SU-DHL-6 (cell line): ENCODE measurements at regions not wholly inside any gene's neighbourhood (a gene's known extent, or its start where the extent isn't known, plus 50 kb on each side); places are given as distances from the start of the nearest gene placed in this dataset.

Source experiments
- EZH2phosphoT487 ChIP-seq: fragments of 200-600 bp; sonication (generic), shearing (Covaris generic); conservative IDR thresholded peaks from 2 replicates; pipeline ENCODE4 v1.6.1; 2018; ENCODE audit warnings: mild to moderate bottlenecking, antibody characterized with exemption, low read length, moderate library complexity, mixed read lengths
- TF ChIP-seq, protein P1 (sequence below): fragments of 200-600 bp; sonication (generic); IDR thresholded peaks from one replicate; pipeline ENCODE4 v1.5.1; 2017; ENCODE audit warnings: antibody characterized with exemption, mild to moderate bottlenecking, low read length, moderate library complexity; ENCODE audit not compliant: insufficient read depth, poor library complexity, severe bottlenecking

DNA sequence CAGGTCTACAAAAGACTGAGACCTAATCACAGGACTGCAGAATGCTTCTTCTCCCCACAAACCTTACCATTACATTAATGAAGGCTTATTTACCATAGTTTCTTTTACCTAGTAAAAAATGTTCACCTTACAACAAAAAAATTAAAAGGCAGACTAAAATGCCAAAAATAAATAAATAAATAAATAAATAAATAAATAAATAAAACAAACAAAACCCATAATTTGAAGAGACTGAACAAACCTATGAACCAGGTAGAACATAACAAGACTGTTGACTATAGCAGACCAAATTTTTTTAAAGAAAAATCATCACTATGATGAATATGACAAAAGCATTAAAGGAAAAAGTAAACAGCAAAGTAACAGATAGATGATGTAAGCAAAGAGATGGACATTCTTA, 946.3 kb downstream of the EPHA7 start:
- TF ChIP-seq, protein P1, sequence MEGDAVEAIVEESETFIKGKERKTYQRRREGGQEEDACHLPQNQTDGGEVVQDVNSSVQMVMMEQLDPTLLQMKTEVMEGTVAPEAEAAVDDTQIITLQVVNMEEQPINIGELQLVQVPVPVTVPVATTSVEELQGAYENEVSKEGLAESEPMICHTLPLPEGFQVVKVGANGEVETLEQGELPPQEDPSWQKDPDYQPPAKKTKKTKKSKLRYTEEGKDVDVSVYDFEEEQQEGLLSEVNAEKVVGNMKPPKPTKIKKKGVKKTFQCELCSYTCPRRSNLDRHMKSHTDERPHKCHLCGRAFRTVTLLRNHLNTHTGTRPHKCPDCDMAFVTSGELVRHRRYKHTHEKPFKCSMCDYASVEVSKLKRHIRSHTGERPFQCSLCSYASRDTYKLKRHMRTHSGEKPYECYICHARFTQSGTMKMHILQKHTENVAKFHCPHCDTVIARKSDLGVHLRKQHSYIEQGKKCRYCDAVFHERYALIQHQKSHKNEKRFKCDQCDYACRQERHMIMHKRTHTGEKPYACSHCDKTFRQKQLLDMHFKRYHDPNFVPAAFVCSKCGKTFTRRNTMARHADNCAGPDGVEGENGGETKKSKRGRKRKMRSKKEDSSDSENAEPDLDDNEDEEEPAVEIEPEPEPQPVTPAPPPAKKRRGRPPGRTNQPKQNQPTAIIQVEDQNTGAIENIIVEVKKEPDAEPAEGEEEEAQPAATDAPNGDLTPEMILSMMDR, result no peak
- TF ChIP-seq EZH2phosphoT487, result no peak
